Dedifferentiated amniotic fluid mesenchymal stem cell (primary cell): ENCODE measurements at regions not wholly inside any gene's neighbourhood (a gene's known extent, or its start where the extent isn't known, plus 50 kb on each side); places are given as distances from the start of the nearest gene placed in this dataset.

Source experiments
- DNase-seq: peaks from one replicate; pipeline ENCODE4 v3.0.0-alpha.2; 2016; ENCODE audit errors: extremely low spot score

- DNase-seq: no peak
These were observed 113.9 kb downstream of the C5orf15 start for GRCh38 chr5:133854554-133854953.

- no peak for DNase-seq
These were observed 114.6 kb downstream of the C5orf15 start for GRCh38 chr5:133853646-133854365.

GRCh38 chr5:133851521-133851920, 116.9 kb downstream of the C5orf15 start:
- no peak for DNase-seq

GRCh38 chr5:133850811-133851210, 117.6 kb downstream of the C5orf15 start:
- DNase-seq: no peak

- DNase-seq: no peak
These were observed 119.3 kb downstream of the C5orf15 start for GRCh38 chr5:133849116-133849515.

- DNase-seq: no peak
These were observed 120.0 kb downstream of the C5orf15 start for GRCh38 chr5:133848341-133848811.

GRCh38 chr5:133847886-133848285, 120.5 kb downstream of the C5orf15 start:
- no peak for DNase-seq

- no peak for DNase-seq
These were observed 121.1 kb downstream of the C5orf15 start for GRCh38 chr5:133847301-133847700.

- DNase-seq: no peak
These were observed 121.8 kb downstream of the C5orf15 start for GRCh38 chr5:133846478-133847226.

- no peak for DNase-seq
These were observed 123.2 kb downstream of the C5orf15 start for GRCh38 chr5:133845271-133845670.

- no peak for DNase-seq
These were observed 123.6 kb downstream of the C5orf15 start for GRCh38 chr5:133844836-133845235.

GRCh38 chr5:133843911-133844310, 124.5 kb downstream of the C5orf15 start:
- DNase-seq: no peak

- no peak for DNase-seq
These were observed 125.4 kb downstream of the C5orf15 start for GRCh38 chr5:133842846-133843611.

- no peak for DNase-seq
These were observed 126.3 kb downstream of the C5orf15 start for GRCh38 chr5:133841831-133842750.

GRCh38 chr5:133840168-133840567, 128.3 kb downstream of the C5orf15 start:
- no peak for DNase-seq

- no peak for DNase-seq
These were observed 128.7 kb downstream of the C5orf15 start for GRCh38 chr5:133839721-133840120.

- DNase-seq: no peak
These were observed 129.3 kb downstream of the C5orf15 start for GRCh38 chr5:133839090-133839489.

GRCh38 chr5:133838286-133838685, 130.1 kb downstream of the C5orf15 start:
- no peak for DNase-seq

GRCh38 chr5:133831491-133832224, 136.8 kb downstream of the C5orf15 start:
- DNase-seq: no peak

- DNase-seq: no peak
These were observed 137.5 kb downstream of the C5orf15 start for GRCh38 chr5:133830911-133831310.

- no peak for DNase-seq
These were observed 138.1 kb downstream of the C5orf15 start for GRCh38 chr5:133830281-133830680.
